DND-41 (cell line): ENCODE measurements at regions not wholly inside any gene's neighbourhood (a gene's known extent, or its start where the extent isn't known, plus 50 kb on each side); places are given as distances from the start of the nearest gene placed in this dataset.

ENCODE experiments used
- EZH2 ChIP-seq: IDR thresholded peaks from 3 replicates; pipeline ENCODE4 v1.6.1; 2012; ENCODE audit warnings: borderline replicate concordance, low read depth, mild to moderate bottlenecking, moderate library complexity, low read length, inconsistent platforms; ENCODE audit not compliant: severe bottlenecking
- TF ChIP-seq, protein P1 (sequence below): IDR thresholded peaks from 2 replicates; pipeline ENCODE4 v1.5.1; 2012; ENCODE audit warnings: borderline replicate concordance, low read length, moderate library complexity, mild to moderate bottlenecking; ENCODE audit not compliant: poor library complexity, severe bottlenecking; ENCODE audit errors: extremely low read depth

DNA sequence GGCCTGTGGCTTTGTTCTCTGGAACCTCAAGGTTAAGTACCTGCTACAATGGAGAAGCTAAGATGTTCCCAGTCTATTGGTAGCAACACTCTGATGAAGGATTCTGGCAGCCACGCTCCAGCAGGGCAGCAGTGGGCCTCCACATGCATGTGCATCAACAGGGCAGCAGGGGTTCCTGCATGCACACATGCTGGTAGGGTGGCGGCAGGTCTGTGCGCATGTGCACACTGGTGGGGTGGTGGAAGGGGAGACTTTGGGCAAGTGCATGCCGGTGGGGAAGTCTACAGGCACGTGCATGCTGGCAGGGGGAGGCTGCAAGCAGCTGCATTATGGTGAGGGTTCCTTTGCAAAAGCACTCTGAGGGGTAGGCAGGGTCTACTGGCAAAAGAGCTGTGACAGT lies 160.7 kb downstream of the NKX6-1 start:
- TF ChIP-seq EZH2, result no peak
- TF ChIP-seq, protein P1, sequence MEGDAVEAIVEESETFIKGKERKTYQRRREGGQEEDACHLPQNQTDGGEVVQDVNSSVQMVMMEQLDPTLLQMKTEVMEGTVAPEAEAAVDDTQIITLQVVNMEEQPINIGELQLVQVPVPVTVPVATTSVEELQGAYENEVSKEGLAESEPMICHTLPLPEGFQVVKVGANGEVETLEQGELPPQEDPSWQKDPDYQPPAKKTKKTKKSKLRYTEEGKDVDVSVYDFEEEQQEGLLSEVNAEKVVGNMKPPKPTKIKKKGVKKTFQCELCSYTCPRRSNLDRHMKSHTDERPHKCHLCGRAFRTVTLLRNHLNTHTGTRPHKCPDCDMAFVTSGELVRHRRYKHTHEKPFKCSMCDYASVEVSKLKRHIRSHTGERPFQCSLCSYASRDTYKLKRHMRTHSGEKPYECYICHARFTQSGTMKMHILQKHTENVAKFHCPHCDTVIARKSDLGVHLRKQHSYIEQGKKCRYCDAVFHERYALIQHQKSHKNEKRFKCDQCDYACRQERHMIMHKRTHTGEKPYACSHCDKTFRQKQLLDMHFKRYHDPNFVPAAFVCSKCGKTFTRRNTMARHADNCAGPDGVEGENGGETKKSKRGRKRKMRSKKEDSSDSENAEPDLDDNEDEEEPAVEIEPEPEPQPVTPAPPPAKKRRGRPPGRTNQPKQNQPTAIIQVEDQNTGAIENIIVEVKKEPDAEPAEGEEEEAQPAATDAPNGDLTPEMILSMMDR, result no peak
